ENCODE measurements at regions not wholly inside any gene's neighbourhood (a gene's known extent, or its start where the extent isn't known, plus 50 kb on each side); places are given as distances from the start of the nearest gene placed in this dataset.

GRCh38 chr12:126953365-126953889 is 1313.5 kb upstream of the TMEM132C start (continued):
- TF ChIP-seq, protein P1, sequence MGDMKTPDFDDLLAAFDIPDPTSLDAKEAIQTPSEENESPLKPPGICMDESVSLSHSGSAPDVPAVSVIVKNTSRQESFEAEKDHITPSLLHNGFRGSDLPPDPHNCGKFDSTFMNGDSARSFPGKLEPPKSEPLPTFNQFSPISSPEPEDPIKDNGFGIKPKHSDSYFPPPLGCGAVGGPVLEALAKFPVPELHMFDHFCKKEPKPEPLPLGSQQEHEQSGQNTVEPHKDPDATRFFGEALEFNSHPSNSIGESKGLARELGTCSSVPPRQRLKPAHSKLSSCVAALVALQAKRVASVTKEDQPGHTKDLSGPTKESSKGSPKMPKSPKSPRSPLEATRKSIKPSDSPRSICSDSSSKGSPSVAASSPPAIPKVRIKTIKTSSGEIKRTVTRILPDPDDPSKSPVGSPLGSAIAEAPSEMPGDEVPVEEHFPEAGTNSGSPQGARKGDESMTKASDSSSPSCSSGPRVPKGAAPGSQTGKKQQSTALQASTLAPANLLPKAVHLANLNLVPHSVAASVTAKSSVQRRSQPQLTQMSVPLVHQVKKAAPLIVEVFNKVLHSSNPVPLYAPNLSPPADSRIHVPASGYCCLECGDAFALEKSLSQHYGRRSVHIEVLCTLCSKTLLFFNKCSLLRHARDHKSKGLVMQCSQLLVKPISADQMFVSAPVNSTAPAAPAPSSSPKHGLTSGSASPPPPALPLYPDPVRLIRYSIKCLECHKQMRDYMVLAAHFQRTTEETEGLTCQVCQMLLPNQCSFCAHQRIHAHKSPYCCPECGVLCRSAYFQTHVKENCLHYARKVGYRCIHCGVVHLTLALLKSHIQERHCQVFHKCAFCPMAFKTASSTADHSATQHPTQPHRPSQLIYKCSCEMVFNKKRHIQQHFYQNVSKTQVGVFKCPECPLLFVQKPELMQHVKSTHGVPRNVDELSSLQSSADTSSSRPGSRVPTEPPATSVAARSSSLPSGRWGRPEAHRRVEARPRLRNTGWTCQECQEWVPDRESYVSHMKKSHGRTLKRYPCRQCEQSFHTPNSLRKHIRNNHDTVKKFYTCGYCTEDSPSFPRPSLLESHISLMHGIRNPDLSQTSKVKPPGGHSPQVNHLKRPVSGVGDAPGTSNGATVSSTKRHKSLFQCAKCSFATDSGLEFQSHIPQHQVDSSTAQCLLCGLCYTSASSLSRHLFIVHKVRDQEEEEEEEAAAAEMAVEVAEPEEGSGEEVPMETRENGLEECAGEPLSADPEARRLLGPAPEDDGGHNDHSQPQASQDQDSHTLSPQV (IDR thresholded peaks at IDR 0.05), result no peak
- no peak for TF ChIP-seq NRF1 (conservative IDR thresholded peaks at IDR 0.05; ENCODE audit: low read depth, low read length)
- TF ChIP-seq IKZF1 (conservative IDR thresholded peaks at IDR 0.05), result no peak

GRCh38 chr12:126960221-126960620 is 1306.7 kb upstream of the TMEM132C start:
- H4K20me1 ChIP-seq (ENCODE audit: control insufficient read depth, insufficient read depth), result no peaks in the 10 kb centered on the region
- H3K79me2 ChIP-seq (ENCODE audit: control insufficient read depth, insufficient read depth, low read length), result no peaks in the 10 kb centered on the region
- H3K27ac ChIP-seq (ENCODE audit: control insufficient read depth, insufficient read depth), result no peak overlapping the region
- ChIA-PET POLR2A (no interaction called here), RAD21 (ENCODE audit: unreplicated experiment) (no interaction called here), CTCF (no interaction called here), SMC1A (ENCODE audit: uncharacterized antibody, unreplicated experiment) (no interaction called here)
- WGBS (ENCODE audit: insufficient coverage, insufficient replicate concordance, low lambda C conversion rate, missing lambda C conversion rate), result 0% methylated on average over 3 of the region's 3 CpGs
- no peak overlapping the region for H2AFZ ChIP-seq (ENCODE audit: control insufficient read depth, low read depth, low read length)
- in situ Hi-C loops (cut with MboI), result no loop called here
- FAIRE-seq (no peak), ATAC-seq (no peak), DNase-seq (ENCODE audit: low read depth, low spot score) (no peak)
- no TSS peak for BruUV-seq (replicated peaks)
- H3K4me1 ChIP-seq (ENCODE audit: control insufficient read depth, insufficient read depth, low read length), result no peaks in the 10 kb centered on the region
- no peaks in the 10 kb centered on the region for H3K27me3 ChIP-seq (replicated peaks in 1 of 2; ENCODE audit: control insufficient read depth in 2 of 2, insufficient read depth in 2 of 2, low read length in 1 of 2)
- intact Hi-C loops (cut with micrococcal nuclease; ENCODE audit: unreplicated experiment), result no loop called here
- TF ChIP-seq NR2C1 (IDR thresholded peaks at IDR 0.05) (no peak), E2F4 (IDR thresholded peaks at IDR 0.05; ENCODE audit: low read depth, low read length) (no peak), STAT3 (IDR thresholded peaks at IDR 0.05; ENCODE audit: low read depth, low read length) (no peak), TCF12 (IDR thresholded peaks at IDR 0.05; ENCODE audit: low read depth, low read length) (no peak), KDM1A (IDR thresholded peaks at IDR 0.05; ENCODE audit: borderline replicate concordance) (no peak), MYC (IDR thresholded peaks at IDR 0.05; ENCODE audit: insufficient read depth, insufficient read length, insufficient replicate concordance, low read length, severe bottlenecking) (no peak), BCL11A (IDR thresholded peaks at IDR 0.05; ENCODE audit: low read depth, low read length) (no peak), STAT1 (conservative IDR thresholded peaks at IDR 0.05) (no peak), HDGF (IDR thresholded peaks at IDR 0.05) (no peak), YY1 (IDR thresholded peaks at IDR 0.05; ENCODE audit: low read depth, low read length) (no peak), NRF1 (conservative IDR thresholded peaks at IDR 0.05; ENCODE audit: low read depth, low read length) (no peak)
- H3K4me3 ChIP-seq, result no peak overlapping the region
- no peak overlapping the region for H3K9ac ChIP-seq (ENCODE audit: control insufficient read depth, insufficient read depth, low read length)
- H3K9me3 ChIP-seq (replicated peaks; ENCODE audit: control insufficient read depth, insufficient read depth, low read length), result no peaks in the 10 kb centered on the region
- H3K4me2 ChIP-seq (ENCODE audit: control insufficient read depth, insufficient read depth), result no peak overlapping the region
- H3K36me3 ChIP-seq (ENCODE audit: control insufficient read depth in 2 of 2, insufficient read depth in 2 of 2, low read length in 1 of 2), result no peaks in the 10 kb centered on the region
